ENCODE measurements at regions not wholly inside any gene's neighbourhood (a gene's known extent, or its start where the extent isn't known, plus 50 kb on each side); places are given as distances from the start of the nearest gene placed in this dataset.

DNA sequence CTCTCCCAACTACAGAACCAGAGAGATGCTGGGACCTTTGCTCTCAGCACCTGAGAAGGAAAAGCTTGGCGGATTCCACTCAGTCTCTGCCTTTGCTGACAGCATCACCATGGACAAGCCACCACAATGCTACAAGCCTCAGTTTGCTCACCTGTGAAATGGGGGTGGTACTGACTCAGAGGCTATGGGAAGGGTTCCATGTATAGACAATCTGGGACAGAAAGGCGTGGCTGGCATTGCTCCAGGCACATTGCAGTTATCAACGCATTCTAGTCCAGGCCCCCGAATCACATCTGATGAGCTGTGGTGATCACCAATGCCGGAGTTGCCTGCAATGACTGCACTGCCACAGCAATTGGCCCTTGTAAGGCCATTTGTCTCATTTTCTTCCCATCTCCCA is 72.6 kb downstream of the ISX start:
- WGBS, 2 donors: 83 to 85% methylated on average over 5 of the region's 5 CpGs
- DNase-seq (ENCODE audit: low spot score in 2 of 2): no peak

GRCh38 chr22:35140879-35141745 is 75.2 kb downstream of the ISX start:
- no peak for DNase-seq (ENCODE audit: low spot score in 2 of 2)
- H3K4me3 ChIP-seq (ENCODE audit: low read depth, poor library complexity, severe bottlenecking): no peak overlapping the region
- WGBS, 2 donors: 40 to 50% methylated on average over 12 of the region's 12 CpGs
- TF ChIP-seq POLR2A (IDR thresholded peaks at IDR 0.05) (no peak), CTCF (IDR thresholded peaks at IDR 0.05) (no peak)
- intact Hi-C loops (cut with DNase I; ENCODE audit: low total_unique reads): no loop called here

More for the DNA sequence above, 72.6 kb downstream of the ISX start:
- intact Hi-C loops (cut with DNase I; ENCODE audit: low total_unique reads): no loop called here
- H3K4me3 ChIP-seq (ENCODE audit: low read depth, poor library complexity, severe bottlenecking): no peak overlapping the region
- TF ChIP-seq POLR2A (IDR thresholded peaks at IDR 0.05): no peak
- no peak for TF ChIP-seq CTCF (IDR thresholded peaks at IDR 0.05)

- no peak overlapping the region for H3K4me3 ChIP-seq (ENCODE audit: low read depth, poor library complexity, severe bottlenecking)
- no peak for DNase-seq (ENCODE audit: low spot score in 2 of 2)
- intact Hi-C loops (cut with DNase I; ENCODE audit: low total_unique reads): no loop called here
- 67 to 71% methylated on average over 2 of the region's 2 CpGs for WGBS, 2 donors
- TF ChIP-seq CTCF (IDR thresholded peaks at IDR 0.05): no peak
- TF ChIP-seq POLR2A (IDR thresholded peaks at IDR 0.05): no peak
Observed at GRCh38 chr22:35148381-35148780, 82.4 kb downstream of the ISX start.

GRCh38 chr22:35148866-35149548 is 83.0 kb downstream of the ISX start:
- 46 to 53% methylated on average over 10 of the region's 10 CpGs for WGBS, 2 donors
- TF ChIP-seq CTCF (IDR thresholded peaks at IDR 0.05) (no peak), POLR2A (IDR thresholded peaks at IDR 0.05) (no peak)
- H3K4me3 ChIP-seq (ENCODE audit: low read depth, poor library complexity, severe bottlenecking): no peak overlapping the region
- no peak for DNase-seq (ENCODE audit: low spot score in 2 of 2)
- intact Hi-C loops (cut with DNase I; ENCODE audit: low total_unique reads): no loop called here

DNA sequence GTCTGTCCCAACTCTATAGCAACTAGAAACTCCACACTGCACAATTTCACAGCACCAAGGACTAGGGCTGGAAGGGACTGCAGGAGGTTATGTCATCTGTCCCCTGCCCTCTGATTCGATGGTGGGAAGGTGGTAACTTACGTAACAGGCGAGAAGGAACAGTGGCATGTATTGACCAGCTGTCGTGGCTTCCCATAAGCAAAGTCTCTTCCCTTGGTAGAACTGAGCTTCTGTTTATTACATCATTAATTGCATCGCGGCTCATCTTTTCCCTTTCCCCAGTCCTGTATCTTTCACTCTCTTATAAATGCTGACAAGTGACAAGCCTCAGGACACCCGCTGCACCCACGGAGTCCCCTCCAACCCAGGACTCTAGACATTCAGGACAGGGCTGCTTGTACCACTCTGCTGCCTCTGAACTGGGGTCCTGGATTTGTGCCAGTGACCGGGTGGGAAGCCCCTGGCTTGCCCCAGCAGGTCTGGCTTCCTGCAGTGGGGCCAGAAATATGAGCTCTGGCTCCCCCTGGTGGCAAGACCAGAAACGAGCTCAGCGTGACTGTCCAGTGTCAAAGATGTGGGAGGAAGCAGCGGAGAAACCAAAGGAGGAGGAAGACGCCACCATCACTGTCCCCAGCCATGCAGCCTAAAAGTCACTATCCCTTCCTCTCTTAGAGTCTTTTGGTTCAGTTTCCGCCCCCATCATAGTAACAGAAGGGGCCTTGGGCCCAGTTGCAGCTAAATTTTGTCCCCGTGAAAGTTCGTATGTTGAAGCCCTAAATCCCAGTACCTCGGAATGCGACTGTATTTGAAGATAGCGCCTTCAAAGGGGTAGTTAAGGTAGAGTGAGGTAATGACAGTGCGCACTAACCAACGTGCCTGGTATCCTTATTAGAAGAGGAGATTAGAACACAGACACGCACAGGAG is 84.5 kb downstream of the ISX start:
- H3K4me3 ChIP-seq (ENCODE audit: low read depth, poor library complexity, severe bottlenecking): no peak overlapping the region
- no peak for TF ChIP-seq CTCF (IDR thresholded peaks at IDR 0.05)
- TF ChIP-seq POLR2A (IDR thresholded peaks at IDR 0.05): no peak
- intact Hi-C loops (cut with DNase I; ENCODE audit: low total_unique reads): loop anchor here (10.0 kb wide), 2 partner anchors 736 to 1846 kb away; no protein-coding TSS in a partner anchor
- 50 to 52% methylated on average over 22 of the region's 22 CpGs for WGBS, 2 donors
- DNase-seq (ENCODE audit: low spot score in 2 of 2): peak; percentile 28 to 88

Measured in lower leg skin (tissue), 4 donors.